ENCODE measurements at regions not wholly inside any gene's neighbourhood (a gene's known extent, or its start where the extent isn't known, plus 50 kb on each side); places are given as distances from the start of the nearest gene placed in this dataset.

DNA sequence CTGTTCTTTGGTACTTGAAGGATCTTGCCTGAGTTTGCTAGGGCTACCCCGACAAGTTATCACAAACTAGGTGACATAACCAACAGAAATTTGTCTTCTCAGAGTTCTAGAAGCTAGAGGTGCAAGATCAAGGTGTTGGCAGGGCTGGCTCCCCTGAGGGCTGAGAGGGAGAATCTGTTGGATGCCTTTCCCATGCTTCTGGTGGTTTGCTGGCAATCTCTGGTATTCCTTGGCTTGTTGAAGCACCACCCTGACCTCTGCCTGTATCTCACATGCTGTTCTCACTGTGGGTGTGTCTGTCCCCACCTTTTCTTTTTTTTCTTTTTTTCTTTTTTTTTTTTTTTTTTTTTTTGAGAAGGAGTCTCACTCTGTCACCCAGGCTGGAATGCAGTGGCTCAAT is 81.2 kb downstream of the VCPKMT start:
- ATAC-seq (no peak), DNase-seq (no peak)
- Histone ChIP-seq H3K4me1 (peaks cover 26% of the 10 kb centered on the region), H3K9me3 (no peaks in the 10 kb centered on the region), H3K27me3 (ENCODE audit: low read depth) (no peaks in the 10 kb centered on the region), H3K36me3 (no peaks in the 10 kb centered on the region), H3K4me3 (no peak overlapping the region), H3K27ac (no peak overlapping the region)
- intact Hi-C loops (cut with DNase I), result no loop called here
- TF ChIP-seq, protein P1, sequence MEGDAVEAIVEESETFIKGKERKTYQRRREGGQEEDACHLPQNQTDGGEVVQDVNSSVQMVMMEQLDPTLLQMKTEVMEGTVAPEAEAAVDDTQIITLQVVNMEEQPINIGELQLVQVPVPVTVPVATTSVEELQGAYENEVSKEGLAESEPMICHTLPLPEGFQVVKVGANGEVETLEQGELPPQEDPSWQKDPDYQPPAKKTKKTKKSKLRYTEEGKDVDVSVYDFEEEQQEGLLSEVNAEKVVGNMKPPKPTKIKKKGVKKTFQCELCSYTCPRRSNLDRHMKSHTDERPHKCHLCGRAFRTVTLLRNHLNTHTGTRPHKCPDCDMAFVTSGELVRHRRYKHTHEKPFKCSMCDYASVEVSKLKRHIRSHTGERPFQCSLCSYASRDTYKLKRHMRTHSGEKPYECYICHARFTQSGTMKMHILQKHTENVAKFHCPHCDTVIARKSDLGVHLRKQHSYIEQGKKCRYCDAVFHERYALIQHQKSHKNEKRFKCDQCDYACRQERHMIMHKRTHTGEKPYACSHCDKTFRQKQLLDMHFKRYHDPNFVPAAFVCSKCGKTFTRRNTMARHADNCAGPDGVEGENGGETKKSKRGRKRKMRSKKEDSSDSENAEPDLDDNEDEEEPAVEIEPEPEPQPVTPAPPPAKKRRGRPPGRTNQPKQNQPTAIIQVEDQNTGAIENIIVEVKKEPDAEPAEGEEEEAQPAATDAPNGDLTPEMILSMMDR (IDR thresholded peaks at IDR 0.05), result no peak

GRCh38 chr14:50036211-50036610 is 80.2 kb downstream of the VCPKMT start:
- Histone ChIP-seq H3K9me3 (no peaks in the 10 kb centered on the region), H3K36me3 (no peaks in the 10 kb centered on the region), H3K4me3 (no peak overlapping the region), H3K4me1 (peaks cover 35% of the 10 kb centered on the region), H3K27ac (no peak overlapping the region), H3K27me3 (ENCODE audit: low read depth) (no peaks in the 10 kb centered on the region)
- TF ChIP-seq, protein P1 (IDR thresholded peaks at IDR 0.05), result no peak
- no peak for ATAC-seq
- intact Hi-C loops (cut with DNase I), result no loop called here
- DNase-seq, result no peak

DNA sequence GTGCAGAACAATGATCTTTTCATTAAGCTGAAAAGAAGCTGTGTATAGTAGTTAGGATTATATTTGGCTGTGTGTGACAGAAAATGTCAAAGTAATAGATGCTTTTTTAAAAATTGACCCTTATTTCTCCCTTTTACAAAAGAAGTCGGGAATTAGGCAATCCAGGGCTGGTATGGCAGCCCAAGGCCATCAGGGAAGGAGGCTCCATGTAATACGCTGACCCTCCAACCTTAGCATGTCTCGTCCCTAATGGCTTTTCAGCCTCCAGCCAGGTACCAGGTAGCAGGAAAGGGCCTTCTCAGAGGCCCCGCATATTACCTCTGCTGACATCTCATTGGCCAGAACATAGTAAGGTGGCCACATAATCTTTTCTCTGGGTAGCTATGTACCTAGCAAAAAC is 79.7 kb downstream of the VCPKMT start:
- H3K27ac ChIP-seq, result no peak overlapping the region
- TF ChIP-seq, protein P1 (IDR thresholded peaks at IDR 0.05), result no peak
- no peak overlapping the region for H3K4me3 ChIP-seq
- H3K27me3 ChIP-seq (ENCODE audit: low read depth), result no peaks in the 10 kb centered on the region
- ATAC-seq, result no peak
- H3K4me1 ChIP-seq, result peaks cover 33% of the 10 kb centered on the region
- no peaks in the 10 kb centered on the region for H3K36me3 ChIP-seq
- H3K9me3 ChIP-seq, result no peaks in the 10 kb centered on the region
- intact Hi-C loops (cut with DNase I), result no loop called here
- DNase-seq, result no peak

DNA sequence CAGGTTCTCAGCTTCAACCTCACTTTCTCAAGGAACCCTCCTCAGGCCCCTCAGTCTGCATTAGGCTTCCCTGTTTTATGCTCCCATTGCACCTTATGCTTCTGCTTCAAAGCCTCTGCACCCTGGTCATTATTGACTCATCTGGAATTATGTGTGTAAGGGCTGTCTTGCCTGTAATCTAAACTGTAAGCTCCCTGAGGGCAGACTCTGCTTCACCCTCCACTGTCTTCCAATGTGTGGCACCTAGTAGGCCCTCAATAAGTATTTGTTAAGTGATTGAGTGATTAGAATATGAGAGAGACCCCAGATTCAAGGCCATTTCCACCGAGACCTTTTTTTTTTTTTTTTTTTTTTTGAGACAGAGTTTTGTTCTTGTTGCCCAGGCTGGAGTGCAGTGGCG is 79.1 kb downstream of the VCPKMT start:
- Histone ChIP-seq H3K9me3 (no peaks in the 10 kb centered on the region), H3K4me1 (peaks cover 30% of the 10 kb centered on the region), H3K4me3 (no peak overlapping the region), H3K27ac (no peak overlapping the region), H3K27me3 (ENCODE audit: low read depth) (no peaks in the 10 kb centered on the region), H3K36me3 (no peaks in the 10 kb centered on the region)
- TF ChIP-seq, protein P1 (IDR thresholded peaks at IDR 0.05), result no peak
- no peak for DNase-seq
- ATAC-seq, result no peak
- intact Hi-C loops (cut with DNase I), result no loop called here

DNA sequence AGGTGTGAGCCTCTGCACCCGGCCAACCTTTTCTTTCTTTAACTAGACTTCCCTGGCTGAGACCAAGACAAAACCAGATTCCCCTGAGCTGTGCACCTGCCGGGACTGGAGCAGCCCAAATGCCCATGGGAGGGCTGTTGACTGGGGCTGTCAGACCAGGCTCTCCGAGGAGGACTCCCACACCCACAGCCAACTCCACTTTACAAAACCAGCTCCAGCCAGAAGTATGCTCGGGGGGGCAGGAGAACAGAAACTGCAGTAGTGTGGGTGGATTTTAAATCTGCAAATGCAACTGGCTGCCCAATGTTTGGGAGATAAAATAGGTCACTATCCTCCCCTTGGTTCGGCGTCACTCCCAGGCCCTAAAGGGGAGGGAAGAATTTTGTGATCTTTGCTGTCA is 78.5 kb downstream of the VCPKMT start:
- peak; percentile 33 to 42 for ATAC-seq
- Histone ChIP-seq H3K27me3 (ENCODE audit: low read depth) (no peaks in the 10 kb centered on the region), H3K4me3 (no peak overlapping the region), H3K9me3 (no peaks in the 10 kb centered on the region), H3K4me1 (peaks cover 30% of the 10 kb centered on the region), H3K27ac (peak overlapping the region; percentile 73), H3K36me3 (no peaks in the 10 kb centered on the region)
- TF ChIP-seq, protein P1 (IDR thresholded peaks at IDR 0.05), result no peak
- peak; percentile 55 for DNase-seq
- intact Hi-C loops (cut with DNase I), result no loop called here

Measured in lower lobe of right lung (tissue), 2 donors.